HCT116 (cell line): ENCODE measurements at regions not wholly inside any gene's neighbourhood (a gene's known extent, or its start where the extent isn't known, plus 50 kb on each side); places are given as distances from the start of the nearest gene placed in this dataset.

ENCODE experiments used
- ATAC-seq: fragments of 200-7000 bp; cut with Tn5 transposase; 2 replicates; pipeline ENCODE4 v1.9.1; 2020; ENCODE audit warnings: mild to moderate bottlenecking, moderate library complexity
- BruUV-seq: library from RNA; stranded (reverse); fragments of 400-500 nt; replicated peaks from 2 replicates; lab custom pipeline; 2021; lab: Mats Ljungman, UMichigan
- CTCF ChIA-PET: fragments of 300-600 bp; sonication (Branson Sonifier 250); formaldehyde crosslinking; loops from one replicate; lab custom pipeline; 2021; ENCODE audit warnings: antibody characterized with exemption; lab: Charles Lee
- POLR2A ChIA-PET: fragments of 300-600, 350-600 bp; sonication (Branson Sonifier 250); formaldehyde crosslinking; loops from one replicate; lab custom pipeline; 2021; ENCODE audit warnings: antibody characterized with exemption; lab: Charles Lee
- RAD21 ChIA-PET, 2 experiments: fragments of 300-600 bp; sonication (Branson Sonifier 250); formaldehyde crosslinking; loops; one replicate each; lab custom pipeline; 2023; ENCODE audit warnings: low total read pairs in 2 of 2; ENCODE audit not compliant: uncharacterized antibody in 2 of 2, unreplicated experiment in 2 of 2, low non-redundant PET in 1 of 2; lab: Charles Lee
- DNase-seq: peaks from one replicate; pipeline ENCODE4 v3.0.0-alpha.2; 2010; ENCODE audit warnings: low read depth, low spot score
- H2AFZ ChIP-seq: fragments of 200-600 bp; shearing (Covaris generic), sonication (generic); 2 replicates; pipeline ENCODE4 v1.6.1; 2017; ENCODE audit warnings: low read depth, mixed run types, mixed read lengths, antibody characterized with exemption, low read length; ENCODE audit not compliant: poor library complexity, severe bottlenecking
- H3K27ac ChIP-seq: 2 replicates; pipeline ENCODE4 v1.5.1; 2012; ENCODE audit warnings: low read depth, low read length
- H3K27me3 ChIP-seq: fragments of 200-600 bp; sonication (generic); 2 replicates; pipeline ENCODE4 v1.6.1; 2016; ENCODE audit warnings: mixed run types, low read length, mixed read lengths; ENCODE audit not compliant: insufficient read depth
- H3K36me3 ChIP-seq, 2 experiments: fragments of 200-500 bp in 1 of 2; fragments of 200-600 bp in 1 of 2; sonication (Bioruptor generic) in 1 of 2; sonication (generic) in 1 of 2; 2 replicates each; pipeline versions ENCODE4 v1.5.1 to v1.6.1; 2014 to 2016; ENCODE audit warnings: low read length in 2 of 2, inconsistent platforms in 1 of 2, mixed read lengths in 1 of 2, mixed run types in 1 of 2; ENCODE audit not compliant: insufficient read depth in 2 of 2, control insufficient read depth in 1 of 2
- H3K4me1 ChIP-seq, 2 experiments: fragments of 200-600 bp in 1 of 2; sonication (generic) in 1 of 2; 2 replicates each; pipeline versions ENCODE4 v1.5.1 to v1.6.1; 2012 to 2017; ENCODE audit warnings: low read length in 2 of 2, inconsistent platforms in 1 of 2, mild to moderate bottlenecking in 1 of 2, mixed read lengths in 1 of 2, mixed run types in 1 of 2, moderate library complexity in 1 of 2; ENCODE audit not compliant: insufficient read depth in 2 of 2, control insufficient read depth in 1 of 2
- H3K4me2 ChIP-seq: fragments of 200-600 bp; sonication (generic); 2 replicates; pipeline ENCODE4 v1.6.1; 2017; ENCODE audit warnings: mixed run types, low read length, mixed read lengths
- H3K4me3 ChIP-seq, 2 experiments: fragments of 200-600 bp in 1 of 2; sonication (generic) in 1 of 2; replicated peaks in 1 of 2; 2 replicates each; pipeline ENCODE4 v1.5.1; 2011 to 2016; ENCODE audit warnings: low read length in 2 of 2, control low read depth in 1 of 2, low read depth in 1 of 2, mild to moderate bottlenecking in 1 of 2, mixed read lengths in 1 of 2, mixed run types in 1 of 2
- H3K79me2 ChIP-seq: fragments of 200-600 bp; sonication (generic); 2 replicates; pipeline ENCODE4 v1.6.1; 2017; ENCODE audit warnings: mild to moderate bottlenecking, mixed run types, low read length, moderate library complexity, mixed read lengths; ENCODE audit not compliant: insufficient read depth
- H3K9ac ChIP-seq: fragments of 200-600 bp; sonication (generic); 2 replicates; pipeline ENCODE4 v1.6.1; 2016; ENCODE audit warnings: low read length, mixed read lengths
- H3K9me2 ChIP-seq: fragments of 200-600 bp; sonication (generic), shearing (Covaris generic); 2 replicates; pipeline ENCODE4 v1.6.1; 2017; ENCODE audit warnings: mixed run types, mild to moderate bottlenecking, moderate library complexity; ENCODE audit not compliant: insufficient read depth
- H3K9me3 ChIP-seq, 2 experiments: fragments of 200-500 bp in 1 of 2; fragments of 200-600 bp in 1 of 2; sonication (Bioruptor generic) in 1 of 2; sonication (generic) in 1 of 2; 2 replicates each; pipeline ENCODE4 v1.6.1; 2014 to 2017; ENCODE audit warnings: low read length in 2 of 2, mixed read lengths in 2 of 2, inconsistent platforms in 1 of 2, low read depth in 1 of 2, mild to moderate bottlenecking in 1 of 2, mixed run types in 1 of 2, moderate library complexity in 1 of 2; ENCODE audit not compliant: control insufficient read depth in 1 of 2, insufficient read depth in 1 of 2
- H4K20me1 ChIP-seq: fragments of 200-600 bp; sonication (generic), shearing (Covaris generic); 2 replicates; pipeline ENCODE4 v1.6.1; 2017; ENCODE audit warnings: mixed run types, mild to moderate bottlenecking, moderate library complexity; ENCODE audit not compliant: insufficient read depth
- CBX3 ChIP-seq: IDR thresholded peaks from 2 replicates; pipeline ENCODE4 v1.6.1; 2012; ENCODE audit warnings: low read depth
- CTCF ChIP-seq, 3 experiments: fragments of 200-600 bp in 1 of 3; sonication (generic) in 1 of 3; IDR thresholded peaks in 2 of 3; conservative IDR thresholded peaks in 1 of 3; 2 replicates each; pipeline ENCODE4 v1.5.1; 2012 to 2017; ENCODE audit warnings: low read depth in 2 of 3, low read length in 2 of 3, antibody characterized with exemption in 1 of 3, borderline replicate concordance in 1 of 3, control low read depth in 1 of 3, mild to moderate bottlenecking in 1 of 3, mixed read lengths in 1 of 3, mixed run types in 1 of 3, moderate library complexity in 1 of 3; ENCODE audit not compliant: insufficient read depth in 1 of 3
- EGR1 ChIP-seq: IDR thresholded peaks from 2 replicates; pipeline ENCODE4 v1.6.1; 2012; ENCODE audit warnings: low read depth
- ELF1 ChIP-seq: IDR thresholded peaks from 2 replicates; pipeline ENCODE4 v1.6.1; 2012; ENCODE audit warnings: low read depth, borderline replicate concordance
- EZH2 ChIP-seq: fragments of 200-600 bp; sonication (generic); IDR thresholded peaks from 2 replicates; pipeline ENCODE4 v1.6.1; 2017; ENCODE audit warnings: antibody characterized with exemption, mixed run types
- EZH2phosphoT487 ChIP-seq: fragments of 200-600 bp; IDR thresholded peaks from 2 replicates; pipeline ENCODE4 v1.6.1; 2018; ENCODE audit warnings: antibody characterized with exemption, borderline replicate concordance
- FOSL1 ChIP-seq: IDR thresholded peaks from 2 replicates; pipeline ENCODE4 v1.6.1; 2012; ENCODE audit warnings: low read depth
- POLR2A ChIP-seq: IDR thresholded peaks from 2 replicates; pipeline ENCODE4 v1.7.0; 2011; ENCODE audit warnings: borderline replicate concordance; ENCODE audit not compliant: insufficient read depth, insufficient read length; ENCODE audit errors: extremely low read depth
- POLR2AphosphoS5 ChIP-seq: IDR thresholded peaks from 2 replicates; pipeline ENCODE4 v1.6.1; 2011; ENCODE audit warnings: mild to moderate bottlenecking, low read depth, low read length, moderate library complexity
- REST ChIP-seq: IDR thresholded peaks from 2 replicates; pipeline ENCODE4 v1.6.1; 2012; ENCODE audit warnings: low read depth
- SIN3A ChIP-seq: IDR thresholded peaks from 2 replicates; pipeline ENCODE4 v1.6.1; 2012; ENCODE audit warnings: low read depth
- SRF ChIP-seq: IDR thresholded peaks from 2 replicates; pipeline ENCODE4 v1.6.1; 2012; ENCODE audit warnings: low read depth
- TCF7L2 ChIP-seq: IDR thresholded peaks from 2 replicates; pipeline ENCODE4 v1.7.0; 2011; ENCODE audit warnings: borderline replicate concordance, inconsistent platforms; ENCODE audit not compliant: insufficient read depth, insufficient read length; ENCODE audit errors: extremely low read depth
- YY1 ChIP-seq: IDR thresholded peaks from 2 replicates; pipeline ENCODE4 v1.6.1; 2011; ENCODE audit warnings: low read length, low read depth, moderate library complexity, mild to moderate bottlenecking; ENCODE audit not compliant: insufficient replicate concordance; ENCODE audit errors: extremely low read depth
- ZFX ChIP-seq: fragments of 450-650 bp; IDR thresholded peaks from 2 replicates; pipeline ENCODE4 v1.6.1; 2017
- ZNF274 ChIP-seq: fragments of 200-500 bp; sonication (Bioruptor generic); IDR thresholded peaks from 2 replicates; pipeline ENCODE4 v1.6.1; 2014; ENCODE audit warnings: mild to moderate bottlenecking, low read depth, low read length, inconsistent platforms
- intact Hi-C: fragments of 100-400 bp; cut with micrococcal nuclease; formaldehyde crosslinking; loops from 2 replicates; pipeline ENCODE4 v1.10.0; 2022
- TF ChIP-seq, protein P1 (sequence below): IDR thresholded peaks from 2 replicates; pipeline ENCODE4 v1.6.1; 2012

DNA sequence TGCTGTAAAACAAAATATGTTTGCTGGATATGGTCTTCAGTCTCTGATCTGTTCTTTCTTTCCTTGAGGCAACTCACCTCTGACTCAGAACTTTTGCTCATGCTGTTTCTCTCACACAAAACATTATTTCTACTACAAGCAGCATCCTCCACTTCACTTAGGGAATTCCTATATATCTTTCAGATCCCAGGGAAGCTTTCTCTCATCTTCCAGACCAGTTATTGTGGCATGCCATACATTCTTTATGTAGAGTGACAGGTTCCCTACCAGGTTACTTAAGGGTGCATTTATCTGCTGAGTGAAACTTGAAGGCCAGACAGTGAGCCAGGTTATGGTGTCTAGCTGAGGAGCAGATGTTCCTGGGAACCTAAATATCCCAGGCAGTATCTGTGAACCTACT is 1226.0 kb downstream of the CDH8 start:
- H3K4me1 ChIP-seq, result no peaks in the 10 kb centered on the region
- no peaks in the 10 kb centered on the region for H3K79me2 ChIP-seq
- RAD21 ChIA-PET, result no interaction called here
- peaks cover 3 to 25% of the 10 kb centered on the region in 2 experiments; a peak in 2 of 4 replicates for H3K9me3 ChIP-seq
- no peaks in the 10 kb centered on the region for H3K36me3 ChIP-seq
- no peak overlapping the region for H3K9ac ChIP-seq
- no peaks in the 10 kb centered on the region for H3K9me2 ChIP-seq
- no peak overlapping the region for H3K4me2 ChIP-seq
- POLR2A ChIA-PET, result no interaction called here
- BruUV-seq, result no TSS peak
- no peak overlapping the region for H3K27ac ChIP-seq
- H2AFZ ChIP-seq, result no peak overlapping the region
- intact Hi-C loops, result no loop called here
- no peak for TF ChIP-seq CBX3
- no peak for TF ChIP-seq POLR2A
- TF ChIP-seq ELF1, result no peak
- TF ChIP-seq SRF, result no peak
- no peak for TF ChIP-seq EZH2phosphoT487
- TF ChIP-seq ZNF274, result no peak
- TF ChIP-seq YY1, result no peak
- TF ChIP-seq EGR1, result no peak
- TF ChIP-seq POLR2AphosphoS5, result no peak
- no peak for TF ChIP-seq EZH2
- TF ChIP-seq ZFX, result no peak
- H3K27me3 ChIP-seq, result no peaks in the 10 kb centered on the region
- no peak overlapping the region for H3K4me3 ChIP-seq
- ATAC-seq (no peak), DNase-seq (no peak)
- CTCF ChIA-PET, result no interaction called here
- no peaks in the 10 kb centered on the region; the same call in 1 of the 2 replicates for H4K20me1 ChIP-seq

- Histone ChIP-seq H3K27me3 (no peaks in the 10 kb centered on the region), H3K4me1 (no peaks in the 10 kb centered on the region), H3K9me3 (peaks cover 13 to 50% of the 10 kb centered on the region in 2 experiments; a peak in 2 of 4 replicates), H3K4me3 (no peak overlapping the region), H4K20me1 (no peaks in the 10 kb centered on the region), H3K79me2 (no peaks in the 10 kb centered on the region), H3K27ac (no peak overlapping the region), H3K9me2 (no peaks in the 10 kb centered on the region), H3K9ac (no peak overlapping the region), H2AFZ (no peak overlapping the region), H3K4me2 (no peak overlapping the region), H3K36me3 (no peaks in the 10 kb centered on the region)
- CTCF ChIA-PET, result no interaction called here
- POLR2A ChIA-PET, result no interaction called here
- DNase-seq, result no peak
- no peak for ATAC-seq
- BruUV-seq, result no TSS peak
- RAD21 ChIA-PET, result no interaction called here
- intact Hi-C loops, result no loop called here
- TF ChIP-seq SRF, result no peak
- TF ChIP-seq EZH2phosphoT487, result no peak
- TF ChIP-seq ZFX, result no peak
- no peak for TF ChIP-seq YY1
- TF ChIP-seq POLR2AphosphoS5, result no peak
- TF ChIP-seq CTCF (IDR thresholded peaks at IDR 0.05 in 2 of 3, conservative IDR thresholded peaks at IDR 0.05 in 1 of 3; ENCODE audit: borderline replicate concordance in 1 of 3, insufficient read depth in 1 of 3, low read depth in 2 of 3, low read length in 2 of 3), result no peak
- TF ChIP-seq, protein P1, sequence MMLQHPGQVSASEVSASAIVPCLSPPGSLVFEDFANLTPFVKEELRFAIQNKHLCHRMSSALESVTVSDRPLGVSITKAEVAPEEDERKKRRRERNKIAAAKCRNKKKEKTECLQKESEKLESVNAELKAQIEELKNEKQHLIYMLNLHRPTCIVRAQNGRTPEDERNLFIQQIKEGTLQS, result no peak
- TF ChIP-seq TCF7L2, result no peak
- TF ChIP-seq SIN3A, result no peak
- no peak for TF ChIP-seq FOSL1
- no peak for TF ChIP-seq EZH2
- no peak for TF ChIP-seq REST
Measured at GRCh38 chr16:60792437-60792836, 1243.8 kb downstream of the CDH8 start.
